COLO668 (cell line): ENCODE measurements at regions not wholly inside any gene's neighbourhood (a gene's known extent, or its start where the extent isn't known, plus 50 kb on each side); places are given as distances from the start of the nearest gene placed in this dataset.
"Not testable (repeated sequence)": the region's sequence is repeated elsewhere in the genome, so short reads cannot be mapped to it uniquely, and the experiment has no call there.

Experiments used
- DNase-seq: peaks from one replicate; lab custom pipeline; 2025; ENCODE audit not compliant: unreplicated experiment; lab: John Stamatoyannopoulos, UW

DNA sequence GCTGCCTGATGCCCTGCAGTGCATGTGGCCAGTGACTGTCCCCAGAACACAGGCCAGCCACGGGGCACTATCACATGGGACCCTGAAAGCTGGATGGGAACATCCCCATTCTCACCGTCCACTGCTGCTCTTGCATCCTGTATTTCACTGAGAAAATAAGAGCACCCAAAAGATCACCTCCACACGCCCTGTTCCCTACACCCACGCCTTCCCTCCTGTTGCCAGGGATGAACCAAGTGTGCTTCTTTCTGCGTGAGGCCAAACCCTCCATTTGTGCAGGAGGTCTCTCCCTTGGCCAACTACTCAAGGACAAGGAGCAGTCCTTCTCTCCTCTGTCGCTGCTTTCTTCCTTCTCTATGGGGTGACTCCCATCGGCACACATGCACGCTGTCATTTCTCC lies 118.3 kb downstream of the LRRC37A3 start:
- DNase-seq = not testable (repeated sequence)

DNA sequence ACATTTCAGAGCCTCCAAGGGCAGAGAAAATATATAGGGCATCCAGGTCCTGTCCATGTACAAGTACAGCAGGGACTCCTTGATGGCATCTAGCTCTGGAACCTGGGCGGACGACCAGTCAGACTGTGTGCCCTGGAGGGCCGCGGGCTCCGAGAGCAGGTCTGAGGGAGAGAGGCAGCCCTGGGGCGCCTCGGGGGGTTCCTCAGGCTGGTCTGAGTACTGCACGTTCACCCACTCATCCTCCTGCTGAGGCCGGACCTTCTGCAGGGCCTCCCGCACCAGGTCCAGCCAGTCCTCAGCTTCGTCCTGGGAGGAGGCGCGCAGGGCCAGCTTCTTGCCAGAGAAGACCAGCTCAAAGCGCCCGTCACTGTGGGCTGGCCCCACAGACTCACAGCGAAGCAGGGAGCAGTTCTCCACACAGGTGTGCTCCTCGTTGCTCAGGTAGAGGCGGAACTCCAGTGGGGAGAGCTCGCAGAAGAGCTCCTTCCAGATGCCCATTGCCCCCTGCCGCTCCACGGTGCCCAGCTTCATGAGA lies 118.8 kb downstream of the LRRC37A3 start:
- not testable (repeated sequence) for DNase-seq

DNA sequence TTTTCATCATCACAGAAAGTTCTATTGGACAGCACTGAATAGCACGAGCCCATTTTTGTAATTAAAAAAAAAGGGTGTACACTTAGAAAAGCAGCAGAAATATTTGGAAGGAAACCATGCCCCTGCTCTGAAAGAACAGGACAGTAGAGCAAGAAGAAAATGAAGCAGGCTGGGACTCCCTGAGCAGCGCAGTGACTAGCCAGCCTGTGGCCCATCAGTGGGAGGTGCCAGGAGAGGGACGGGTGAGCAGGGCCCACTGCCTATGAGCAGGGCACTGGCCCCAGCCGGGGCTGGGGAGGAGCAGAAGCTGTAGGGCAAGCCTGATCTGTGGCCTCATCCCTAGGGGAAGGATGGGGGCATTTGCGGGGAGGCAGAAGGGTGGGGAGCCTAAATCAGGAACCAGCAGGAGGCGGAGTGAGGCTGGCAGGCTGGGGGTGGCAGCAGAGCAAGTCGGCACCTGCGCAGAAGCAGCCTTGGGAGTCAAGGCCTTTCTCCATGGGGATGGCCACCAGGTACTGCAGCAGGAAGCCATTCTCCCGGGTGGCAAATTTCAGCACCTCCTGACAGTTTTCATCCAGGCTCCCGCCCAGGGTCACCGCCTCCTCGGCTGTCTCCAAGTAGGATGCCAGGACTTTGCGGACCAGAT lies 119.6 kb downstream of the LRRC37A3 start:
- not testable (repeated sequence) for DNase-seq

DNA sequence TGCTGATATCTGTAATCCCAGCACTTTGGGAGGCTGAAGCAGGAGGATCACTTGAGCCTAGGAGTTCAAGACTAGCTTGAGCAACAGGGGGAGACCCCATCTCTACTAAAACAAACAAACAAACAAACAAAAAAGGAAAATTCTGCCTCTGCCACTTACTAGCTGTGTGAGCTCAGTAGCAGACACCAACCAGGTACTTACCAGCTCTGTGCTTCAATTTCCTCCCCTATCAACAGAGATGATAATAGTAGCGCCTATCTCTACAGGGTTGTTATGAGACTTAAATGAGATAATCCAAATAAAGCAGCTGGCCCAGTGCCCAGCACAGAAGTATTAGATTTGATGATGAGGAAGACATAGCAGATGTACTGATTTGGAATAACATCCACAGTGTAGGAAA lies 120.3 kb downstream of the LRRC37A3 start:
- not testable (repeated sequence) for DNase-seq

- DNase-seq = not testable (repeated sequence)
Measured at GRCh38 chr17:64798489-64798790, 120.8 kb downstream of the LRRC37A3 start.

DNA sequence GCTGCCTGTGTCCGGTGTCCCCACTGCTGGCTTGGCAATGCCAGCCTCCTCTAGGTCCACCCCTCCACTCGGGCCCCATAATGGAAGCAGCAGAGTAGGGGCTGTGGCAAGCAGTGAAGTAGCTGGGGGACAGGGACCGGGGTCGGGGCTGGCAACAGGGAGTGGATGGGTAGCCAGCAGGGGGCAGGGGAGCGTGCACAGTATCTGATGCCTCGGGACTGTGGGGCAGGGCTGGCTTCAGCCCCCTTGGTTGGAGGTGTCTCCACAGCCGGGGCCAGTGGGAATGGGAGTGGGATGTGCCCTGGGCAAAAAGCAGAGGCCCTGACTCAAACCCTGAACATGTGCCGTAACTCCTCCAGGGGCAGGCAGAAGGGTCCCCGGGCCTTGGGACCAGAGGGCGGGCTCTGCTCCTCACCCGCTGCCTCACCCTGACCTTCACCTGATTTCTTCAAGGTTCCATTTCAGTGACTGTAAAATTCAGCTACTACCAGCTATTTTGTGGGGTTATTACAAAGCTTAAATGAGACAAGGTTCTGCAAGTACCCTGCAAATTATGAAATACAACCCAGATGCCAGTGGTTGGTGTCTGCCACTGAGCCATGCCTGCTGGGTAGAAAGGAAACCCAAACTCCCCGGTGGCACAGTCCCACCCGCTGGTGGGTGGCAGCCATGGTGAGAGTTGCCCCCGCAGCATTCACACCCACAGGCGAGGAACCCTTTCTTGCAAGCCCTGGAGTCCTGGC lies 121.4 kb downstream of the LRRC37A3 start:
- DNase-seq = not testable (repeated sequence)

- DNase-seq = not testable (repeated sequence)
Measured at GRCh38 chr17:64795342-64795741, 123.9 kb downstream of the LRRC37A3 start.

DNA sequence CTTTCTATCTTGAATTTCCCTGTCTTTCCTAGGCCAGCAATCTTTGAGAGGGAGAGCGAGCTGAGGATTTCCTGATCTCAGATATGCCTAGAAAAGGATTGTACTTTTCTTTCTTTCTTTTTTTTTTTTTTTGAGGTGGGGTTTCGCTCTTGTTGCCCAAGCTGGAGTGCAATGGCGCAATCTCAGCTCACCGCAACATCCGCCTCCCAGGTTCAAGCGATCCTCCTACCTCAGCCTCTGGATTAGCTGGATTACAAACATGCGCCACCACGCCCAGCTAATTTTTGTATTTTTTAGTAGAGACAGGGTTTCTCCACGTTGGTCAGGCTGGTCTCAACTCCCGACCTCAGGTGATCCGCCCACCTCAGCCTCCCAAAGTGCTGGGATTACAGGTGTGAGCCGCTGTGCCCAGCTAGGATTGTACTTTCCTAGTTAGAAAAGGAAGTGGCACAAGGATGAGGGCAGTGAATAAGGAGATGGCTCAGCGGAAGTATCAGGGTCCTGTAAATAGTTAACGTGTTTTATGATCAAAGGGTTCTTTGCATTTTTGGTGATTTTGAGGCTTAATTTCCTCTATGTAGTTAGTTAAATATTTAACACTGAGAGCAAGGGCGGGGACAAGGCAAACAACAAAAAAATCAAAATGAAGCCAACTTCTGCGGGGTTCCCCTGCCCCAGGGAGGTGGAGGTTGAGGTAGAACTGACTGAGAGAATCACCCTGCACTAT lies 124.6 kb downstream of the LRRC37A3 start:
- DNase-seq = not testable (repeated sequence)

GRCh38 chr17:64794113-64794512 lies 125.2 kb downstream of the LRRC37A3 start:
- DNase-seq = not testable (repeated sequence)

DNA sequence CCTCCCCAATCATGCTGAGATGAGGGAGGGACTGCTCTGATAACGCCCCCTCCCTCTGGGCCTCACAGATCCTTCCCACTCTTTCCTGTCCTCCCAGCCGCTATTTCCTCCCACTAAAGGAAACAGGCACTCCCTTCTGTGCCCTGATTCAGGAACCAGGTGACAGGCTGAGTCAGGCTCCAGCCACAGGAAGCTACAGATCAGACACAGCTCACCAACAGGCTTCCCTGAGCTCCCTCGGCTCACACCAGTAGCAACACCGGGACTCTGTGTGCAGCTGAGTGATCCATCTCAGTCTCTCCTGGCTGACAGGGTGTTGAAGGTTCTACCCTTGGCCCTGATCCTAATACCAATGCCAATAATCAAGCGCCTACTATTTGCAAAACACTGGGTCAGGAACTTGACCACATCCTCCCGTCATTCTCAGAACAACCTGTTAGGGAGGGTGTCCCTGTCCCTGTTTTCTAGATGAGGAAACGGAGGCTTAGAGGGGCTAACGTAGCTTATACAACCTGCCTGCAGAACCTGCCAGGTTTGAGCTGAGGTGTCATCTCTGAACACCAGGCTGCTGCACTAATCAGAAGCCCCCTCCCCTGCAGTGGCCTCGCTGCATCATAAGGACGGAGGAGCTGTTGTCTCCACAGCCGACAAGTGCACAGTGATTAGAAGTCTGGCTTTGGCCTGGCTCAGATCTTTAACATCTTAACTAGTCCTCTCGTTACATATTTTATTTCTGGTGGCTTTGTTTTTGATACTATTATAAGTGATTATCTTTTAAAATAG lies 126.3 kb downstream of the LRRC37A3 start:
- not testable (repeated sequence) for DNase-seq

DNA sequence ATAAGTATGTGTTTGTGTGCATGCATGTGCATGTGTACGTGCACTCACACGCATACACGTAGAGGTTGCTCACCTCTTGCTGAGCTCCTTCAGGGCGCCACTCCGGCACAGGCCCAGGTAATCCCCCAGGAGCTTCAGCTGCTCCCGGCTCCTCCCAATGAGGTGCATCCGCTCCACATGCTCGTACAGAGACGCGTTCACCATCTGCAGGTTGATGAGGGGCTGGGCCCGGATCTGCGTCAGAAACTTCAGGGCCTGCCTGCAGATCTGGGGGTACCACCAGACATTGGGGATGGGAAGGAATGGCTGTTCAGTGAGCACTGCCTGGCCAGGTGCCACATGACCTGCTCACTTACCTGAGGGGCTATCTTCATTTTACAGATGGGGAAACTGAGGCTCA lies 127.0 kb downstream of the LRRC37A3 start:
- DNase-seq = not testable (repeated sequence)

DNA sequence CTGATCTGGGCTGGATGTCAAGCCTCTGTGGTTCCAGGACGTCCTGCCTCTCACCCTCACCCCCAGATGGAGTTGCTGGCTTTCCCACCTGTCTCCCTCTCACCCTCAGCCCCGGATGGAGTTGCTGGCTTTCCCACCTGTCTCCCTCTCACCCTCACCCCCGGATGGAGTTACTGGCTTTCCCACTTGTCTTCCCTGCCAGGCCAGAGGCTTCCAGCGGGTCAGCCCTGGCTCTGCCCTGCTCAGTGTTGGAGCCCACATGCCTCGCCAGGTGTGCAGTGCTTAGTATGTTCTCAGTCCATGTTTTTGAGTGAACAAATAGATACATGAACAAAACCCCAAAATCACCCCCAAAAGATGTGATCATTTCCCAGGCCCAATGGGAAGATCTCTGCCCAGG lies 127.6 kb downstream of the LRRC37A3 start:
- not testable (repeated sequence) for DNase-seq

DNA sequence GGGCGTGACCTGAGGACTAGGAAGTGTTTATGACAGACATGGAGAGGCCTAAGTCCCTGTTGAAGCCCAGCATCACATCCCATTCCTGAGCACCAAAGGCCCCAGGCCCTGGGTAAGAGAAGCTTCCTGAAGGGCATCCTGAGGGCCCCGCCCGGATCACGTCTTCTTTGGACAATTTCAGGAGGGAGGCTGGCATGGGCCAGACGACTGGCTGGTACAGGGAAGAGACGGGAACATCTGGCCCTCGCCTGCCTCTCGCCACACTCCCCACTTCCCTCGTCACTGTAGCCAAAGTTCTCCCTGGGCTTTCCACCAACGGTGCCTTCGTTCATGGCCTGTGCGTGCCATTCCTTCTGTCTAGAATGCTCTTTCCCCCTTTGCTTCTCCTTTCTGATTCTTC lies 128.1 kb downstream of the LRRC37A3 start:
- DNase-seq = not testable (repeated sequence)

DNA sequence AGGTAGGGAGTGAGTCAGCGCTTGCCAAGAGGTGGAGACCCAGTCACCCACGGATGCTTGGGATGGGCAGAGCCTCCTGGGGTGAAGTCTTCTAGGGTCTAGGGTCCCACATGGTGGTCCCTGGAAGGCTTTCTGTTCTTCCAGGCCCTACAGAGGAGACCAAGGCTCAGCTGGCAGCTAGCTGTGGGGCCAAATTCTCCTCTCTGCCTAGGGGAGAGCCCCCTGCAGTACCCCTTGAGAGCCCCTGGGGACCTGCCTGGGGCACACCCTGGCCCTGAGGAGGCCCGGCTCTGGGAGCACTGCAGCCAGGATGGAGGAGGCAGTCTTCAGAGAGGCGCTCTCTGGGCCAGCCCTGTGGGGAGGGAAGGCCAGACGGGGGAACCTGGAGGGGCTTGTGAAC lies 128.6 kb upstream of the SMURF2 start:
- not testable (repeated sequence) for DNase-seq

GRCh38 chr17:64790193-64790592 lies 128.1 kb upstream of the SMURF2 start:
- not testable (repeated sequence) for DNase-seq

DNA sequence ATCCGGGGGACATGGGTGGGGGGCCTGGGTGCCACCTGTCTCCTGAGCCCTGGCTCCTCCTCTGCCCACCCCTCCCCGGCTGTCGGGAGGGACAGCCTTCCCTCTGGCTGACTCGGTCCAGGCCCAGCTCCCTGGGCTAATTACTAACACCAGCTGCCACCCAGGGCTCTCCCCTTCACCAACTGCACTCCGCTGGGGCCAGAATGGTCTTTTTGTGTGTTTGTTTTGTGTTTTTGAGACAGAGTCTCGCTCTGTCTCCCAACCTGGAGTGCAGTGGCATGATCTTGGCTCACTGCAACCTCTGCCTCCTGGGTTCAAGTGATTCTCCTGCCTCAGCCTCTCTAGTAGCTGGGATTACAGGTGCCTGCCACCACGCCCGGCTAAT lies 126.9 kb upstream of the SMURF2 start:
- DNase-seq = not testable (repeated sequence)

- DNase-seq = no peak
Measured at GRCh38 chr17:64788286-64789060, 126.4 kb upstream of the SMURF2 start.

- no peak for DNase-seq
Measured at GRCh38 chr17:64787921-64788271, 125.8 kb upstream of the SMURF2 start.

DNA sequence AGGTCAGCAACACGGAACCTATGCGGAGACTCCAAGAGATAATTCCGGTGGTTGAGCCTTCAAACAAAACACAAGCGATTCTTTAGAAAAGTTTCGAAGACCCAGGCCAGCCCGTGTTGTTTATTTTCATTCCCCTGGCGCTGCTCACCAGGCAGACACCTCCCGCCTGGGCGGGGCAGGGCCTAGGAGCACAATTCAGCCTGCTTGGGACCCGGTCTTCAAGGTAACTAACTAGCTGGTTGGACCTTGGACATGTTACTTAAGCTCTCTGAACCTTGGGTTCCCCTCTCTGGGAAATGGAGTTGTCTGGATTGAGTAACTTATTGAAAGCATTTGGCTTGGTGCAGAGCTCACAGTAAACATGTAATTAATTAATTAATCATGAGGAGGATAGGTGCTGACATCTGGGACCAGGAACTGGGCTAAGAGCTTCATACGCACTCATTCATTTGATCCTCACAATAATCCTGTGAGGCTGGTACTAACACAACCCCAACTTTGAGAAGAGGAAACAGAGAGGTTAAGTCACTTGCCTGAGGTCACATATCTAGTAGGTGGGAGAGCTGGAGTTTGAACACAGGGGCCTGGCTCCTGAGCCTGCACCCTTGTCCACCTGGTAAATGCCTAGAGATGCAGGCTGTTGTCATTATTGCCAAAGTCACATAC lies 125.3 kb upstream of the SMURF2 start:
- DNase-seq = no peak

- no peak for DNase-seq
Measured at GRCh38 chr17:64786337-64786736, 124.2 kb upstream of the SMURF2 start.
